ENCODE measurements at regions not wholly inside any gene's neighbourhood (a gene's known extent, or its start where the extent isn't known, plus 50 kb on each side); places are given as distances from the start of the nearest gene placed in this dataset.
A peak's percentile ranks its signal among the peaks of the same experiment; 100 is the strongest.
"Not testable (repeated sequence)": the region's sequence is repeated elsewhere in the genome, so short reads cannot be mapped to it uniquely, and the experiment has no call there.

GRCh38 chr11:10998674-10999073, 140.8 kb upstream of the ZBED5 start:
- DNase-seq, result no peak

DNA sequence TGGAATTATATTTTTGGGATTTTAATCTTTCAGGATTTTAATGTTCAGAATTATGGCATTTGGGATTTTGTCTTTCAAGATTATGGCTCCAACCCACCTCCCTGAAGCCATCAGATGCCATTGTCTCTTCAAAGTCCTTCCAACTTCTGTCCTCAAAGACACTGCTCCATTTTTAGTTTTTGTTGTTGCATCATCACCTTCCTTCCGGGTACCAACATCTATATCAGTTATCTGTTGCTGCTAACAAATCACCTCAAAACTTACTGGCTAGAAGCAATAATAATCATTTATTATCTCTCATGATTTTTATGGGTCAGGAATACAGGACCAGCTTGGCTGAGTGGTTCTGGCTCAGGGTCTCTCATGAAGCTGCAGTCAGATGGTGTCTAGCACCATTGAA, 138.8 kb upstream of the ZBED5 start:
- no peak for DNase-seq

DNA sequence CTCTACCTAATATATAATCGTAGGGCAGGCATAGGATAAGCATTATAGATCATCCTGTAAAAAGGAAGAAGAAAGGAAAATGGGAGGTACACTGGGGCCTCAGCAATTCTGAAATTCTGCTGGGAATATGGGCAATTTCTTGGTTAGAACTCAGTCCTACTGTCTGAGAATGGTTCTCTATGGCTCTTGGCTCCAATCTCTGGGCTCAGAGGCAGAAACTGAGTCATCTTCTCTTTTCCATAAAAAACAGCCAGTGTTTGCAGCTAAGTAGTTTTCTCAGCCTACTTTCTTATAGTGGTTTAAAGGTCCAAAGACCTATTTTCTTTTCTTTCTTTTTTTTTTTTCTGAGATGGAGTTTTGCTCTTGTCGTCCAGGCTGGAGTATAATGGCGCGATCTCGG, 135.8 kb upstream of the ZBED5 start:
- no peak for DNase-seq

DNA sequence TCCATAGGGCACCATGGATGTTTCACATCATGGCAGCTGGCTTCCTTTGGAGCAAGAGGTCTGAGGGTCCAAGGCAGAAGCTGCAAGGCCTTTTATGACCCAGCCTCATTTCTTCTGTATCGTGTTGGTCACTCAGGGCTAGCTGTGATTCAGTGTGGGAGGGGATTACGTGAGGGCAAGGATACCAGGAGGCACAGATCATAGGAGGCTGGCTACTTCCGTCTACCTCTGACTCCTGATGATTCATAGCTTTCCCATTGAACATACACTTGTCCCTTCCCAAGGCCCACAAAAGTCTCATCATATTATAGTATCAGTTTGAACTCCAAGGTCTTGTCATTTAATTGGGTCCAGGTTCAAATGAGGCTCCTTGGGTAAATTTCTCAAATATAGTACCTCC, 135.3 kb upstream of the ZBED5 start:
- no peak for DNase-seq

DNA sequence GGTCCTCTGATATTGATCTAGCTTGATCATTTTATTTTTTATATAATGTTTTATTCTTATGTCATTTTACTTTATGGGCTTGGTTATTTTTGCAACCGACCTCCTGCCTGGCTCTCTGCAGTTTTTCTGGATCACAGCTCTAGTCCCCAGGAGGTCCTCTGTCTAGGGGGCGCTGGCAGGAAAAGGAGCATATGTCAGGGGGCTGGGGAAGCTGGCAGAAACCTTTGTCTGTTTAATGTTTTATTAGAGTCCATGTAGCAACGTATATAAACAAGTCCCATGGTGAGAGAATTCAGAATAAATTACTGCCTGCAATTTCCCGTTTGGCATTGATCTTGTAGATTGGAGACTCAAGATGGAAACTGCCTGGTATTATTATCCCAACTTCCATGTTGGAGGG, 133.5 kb upstream of the ZBED5 start:
- DNase-seq, result no peak

DNA sequence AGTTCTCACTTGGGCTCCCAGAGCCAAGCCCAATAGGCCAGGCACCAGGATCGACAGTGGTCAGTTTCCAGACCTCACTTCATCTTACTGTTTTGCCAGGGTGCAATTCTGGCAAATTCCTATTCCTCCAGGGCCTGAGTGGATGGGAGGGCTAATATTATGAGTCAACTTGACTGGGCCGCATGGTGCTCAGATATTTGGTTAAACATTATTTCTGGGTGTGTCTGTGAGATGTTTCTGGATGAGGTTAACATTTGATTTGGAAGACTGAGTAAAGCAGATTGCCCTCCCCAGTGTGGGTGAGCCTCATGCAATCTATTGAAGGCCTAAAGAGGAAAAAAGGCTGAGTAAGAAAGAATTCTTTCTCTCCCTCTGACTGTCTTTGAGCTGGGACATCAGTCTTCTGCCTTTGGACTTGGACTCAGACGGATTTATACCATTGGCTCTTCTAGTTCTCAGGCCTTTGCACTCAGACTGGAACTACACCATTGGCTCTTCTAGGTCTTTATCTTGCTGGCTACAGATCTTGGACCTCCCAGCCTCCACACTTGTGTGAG, 132.9 kb upstream of the ZBED5 start:
- no peak for DNase-seq

DNA sequence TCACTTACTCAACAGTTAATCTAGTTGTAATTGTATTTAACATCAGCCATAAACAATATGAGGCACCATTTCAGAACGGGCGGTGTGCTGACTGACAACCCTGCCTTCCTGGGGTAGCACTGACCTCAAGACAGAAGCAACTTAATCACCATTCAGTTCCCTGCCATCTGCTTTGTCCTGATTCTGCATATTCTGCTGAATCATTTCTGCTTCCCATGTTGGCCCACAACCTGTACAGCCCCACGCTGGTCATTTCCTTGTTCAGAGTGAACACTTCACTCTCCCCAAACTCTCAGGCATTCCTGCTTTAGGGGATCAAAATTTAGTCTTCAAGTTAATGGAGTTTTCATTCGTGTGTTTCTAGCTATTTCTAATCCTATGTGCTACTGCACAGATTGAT, 132.3 kb upstream of the ZBED5 start:
- no peak for DNase-seq

GRCh38 chr11:10986006-10986405, 128.2 kb upstream of the ZBED5 start:
- no peak for DNase-seq

- no peak for DNase-seq
Observed at GRCh38 chr11:10984742-10985141, 126.9 kb upstream of the ZBED5 start.

DNA sequence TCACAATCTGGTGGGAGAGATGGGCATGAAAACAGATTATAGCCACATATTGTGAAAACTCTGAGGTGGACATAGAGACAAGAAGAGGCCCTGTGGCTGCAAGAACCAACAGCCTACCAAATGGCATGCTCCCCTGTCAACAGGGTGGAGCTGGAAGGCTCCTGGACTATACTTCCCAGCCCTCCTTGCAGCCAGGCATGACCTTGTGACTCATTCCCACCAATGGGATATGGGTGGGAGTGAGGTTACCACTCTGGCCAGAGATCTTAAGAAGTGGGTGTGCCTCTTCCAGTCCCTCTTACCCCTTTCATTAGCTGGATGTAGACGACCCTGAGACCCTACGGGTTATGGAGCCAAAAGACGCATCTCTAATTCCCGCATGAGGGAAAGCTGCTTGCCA, 126.4 kb upstream of the ZBED5 start:
- DNase-seq, result no peak

GRCh38 chr11:10982704-10983510, 125.1 kb upstream of the ZBED5 start:
- DNase-seq, result no peak

GRCh38 chr11:10979529-10979928, 121.7 kb upstream of the ZBED5 start:
- no peak for DNase-seq

GRCh38 chr11:10978198-10978597, 120.3 kb upstream of the ZBED5 start:
- DNase-seq, result no peak

- DNase-seq, result no peak
Observed at GRCh38 chr11:10975287-10975721, 117.5 kb upstream of the ZBED5 start.

- peak; percentile 7 for DNase-seq
Observed at GRCh38 chr11:10973416-10973815, 115.6 kb upstream of the ZBED5 start.

- DNase-seq, result no peak
Observed at GRCh38 chr11:10970926-10971325, 113.1 kb upstream of the ZBED5 start.

GRCh38 chr11:10969387-10969786, 111.5 kb upstream of the ZBED5 start:
- DNase-seq, result no peak

GRCh38 chr11:10956884-10957283, 99.0 kb upstream of the ZBED5 start:
- DNase-seq, result not testable (repeated sequence)

- no peak for DNase-seq
Observed at GRCh38 chr11:10955616-10956015, 97.8 kb upstream of the ZBED5 start.

DNA sequence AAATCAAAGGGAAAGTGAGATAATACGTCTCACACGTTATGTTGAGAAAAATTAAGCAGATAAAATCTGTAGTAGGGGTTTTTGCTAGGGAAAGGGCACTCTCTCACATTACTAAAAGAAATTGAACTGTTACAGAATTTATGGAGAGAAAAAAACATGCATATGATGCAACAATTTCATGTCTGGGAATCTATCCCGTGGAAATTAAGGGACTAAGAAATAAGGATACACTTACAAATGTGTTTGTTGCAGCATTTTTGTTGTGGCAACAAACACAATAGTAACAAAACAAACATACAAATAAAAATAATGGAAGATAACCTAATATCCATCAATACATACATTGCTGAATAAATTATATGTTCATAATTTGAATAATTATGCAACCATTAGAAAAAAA, 96.3 kb upstream of the ZBED5 start:
- DNase-seq, result no peak

GRCh38 chr11:10952872-10953271, 95.0 kb upstream of the ZBED5 start:
- DNase-seq, result no peak

GRCh38 chr11:10947935-10948334, 90.1 kb upstream of the ZBED5 start:
- not testable (repeated sequence) for DNase-seq

- DNase-seq, result no peak
Observed at GRCh38 chr11:10946072-10946471, 88.2 kb upstream of the ZBED5 start.

GRCh38 chr11:10945196-10945595, 87.3 kb upstream of the ZBED5 start:
- DNase-seq, result no peak

- no peak for DNase-seq
Observed at GRCh38 chr11:10943968-10944367, 86.1 kb upstream of the ZBED5 start.

All from CD4-positive, alpha-beta T cell treated with Interleukin-10 for 1 hour (primary cell).